HCT116 (cell line): ENCODE measurements at regions not wholly inside any gene's neighbourhood (a gene's known extent, or its start where the extent isn't known, plus 50 kb on each side); places are given as distances from the start of the nearest gene placed in this dataset.

Experiments
- ATAC-seq: fragments of 200-7000 bp; cut with Tn5 transposase; 2 replicates; pipeline ENCODE4 v1.9.1; 2020; ENCODE audit warnings: mild to moderate bottlenecking, moderate library complexity
- BruUV-seq: library from RNA; stranded (reverse); fragments of 400-500 nt; replicated peaks from 2 replicates; lab custom pipeline; 2021; lab: Mats Ljungman, UMichigan
- CTCF ChIA-PET: fragments of 300-600 bp; sonication (Branson Sonifier 250); formaldehyde crosslinking; loops from one replicate; lab custom pipeline; 2021; ENCODE audit warnings: antibody characterized with exemption; lab: Charles Lee
- POLR2A ChIA-PET: fragments of 300-600, 350-600 bp; sonication (Branson Sonifier 250); formaldehyde crosslinking; loops from one replicate; lab custom pipeline; 2021; ENCODE audit warnings: antibody characterized with exemption; lab: Charles Lee
- RAD21 ChIA-PET, 2 experiments: fragments of 300-600 bp; sonication (Branson Sonifier 250); formaldehyde crosslinking; loops; one replicate each; lab custom pipeline; 2023; ENCODE audit warnings: low total read pairs in 2 of 2; ENCODE audit not compliant: uncharacterized antibody in 2 of 2, unreplicated experiment in 2 of 2, low non-redundant PET in 1 of 2; lab: Charles Lee
- DNase-seq: peaks from one replicate; pipeline ENCODE4 v3.0.0-alpha.2; 2010; ENCODE audit warnings: low read depth, low spot score
- H2AFZ ChIP-seq: fragments of 200-600 bp; shearing (Covaris generic), sonication (generic); 2 replicates; pipeline ENCODE4 v1.6.1; 2017; ENCODE audit warnings: low read depth, mixed run types, mixed read lengths, antibody characterized with exemption, low read length; ENCODE audit not compliant: poor library complexity, severe bottlenecking
- H3K27ac ChIP-seq: 2 replicates; pipeline ENCODE4 v1.5.1; 2012; ENCODE audit warnings: low read depth, low read length
- H3K27me3 ChIP-seq: fragments of 200-600 bp; sonication (generic); 2 replicates; pipeline ENCODE4 v1.6.1; 2016; ENCODE audit warnings: mixed run types, low read length, mixed read lengths; ENCODE audit not compliant: insufficient read depth
- H3K36me3 ChIP-seq, 2 experiments: fragments of 200-500 bp in 1 of 2; fragments of 200-600 bp in 1 of 2; sonication (Bioruptor generic) in 1 of 2; sonication (generic) in 1 of 2; 2 replicates each; pipeline versions ENCODE4 v1.5.1 to v1.6.1; 2014 to 2016; ENCODE audit warnings: low read length in 2 of 2, inconsistent platforms in 1 of 2, mixed read lengths in 1 of 2, mixed run types in 1 of 2; ENCODE audit not compliant: insufficient read depth in 2 of 2, control insufficient read depth in 1 of 2
- H3K4me1 ChIP-seq, 2 experiments: fragments of 200-600 bp in 1 of 2; sonication (generic) in 1 of 2; 2 replicates each; pipeline versions ENCODE4 v1.5.1 to v1.6.1; 2012 to 2017; ENCODE audit warnings: low read length in 2 of 2, inconsistent platforms in 1 of 2, mild to moderate bottlenecking in 1 of 2, mixed read lengths in 1 of 2, mixed run types in 1 of 2, moderate library complexity in 1 of 2; ENCODE audit not compliant: insufficient read depth in 2 of 2, control insufficient read depth in 1 of 2
- H3K4me2 ChIP-seq: fragments of 200-600 bp; sonication (generic); 2 replicates; pipeline ENCODE4 v1.6.1; 2017; ENCODE audit warnings: mixed run types, low read length, mixed read lengths
- H3K4me3 ChIP-seq, 2 experiments: fragments of 200-600 bp in 1 of 2; sonication (generic) in 1 of 2; replicated peaks in 1 of 2; 2 replicates each; pipeline ENCODE4 v1.5.1; 2011 to 2016; ENCODE audit warnings: low read length in 2 of 2, control low read depth in 1 of 2, low read depth in 1 of 2, mild to moderate bottlenecking in 1 of 2, mixed read lengths in 1 of 2, mixed run types in 1 of 2
- H3K79me2 ChIP-seq: fragments of 200-600 bp; sonication (generic); 2 replicates; pipeline ENCODE4 v1.6.1; 2017; ENCODE audit warnings: mild to moderate bottlenecking, mixed run types, low read length, moderate library complexity, mixed read lengths; ENCODE audit not compliant: insufficient read depth
- H3K9ac ChIP-seq: fragments of 200-600 bp; sonication (generic); 2 replicates; pipeline ENCODE4 v1.6.1; 2016; ENCODE audit warnings: low read length, mixed read lengths
- H3K9me2 ChIP-seq: fragments of 200-600 bp; sonication (generic), shearing (Covaris generic); 2 replicates; pipeline ENCODE4 v1.6.1; 2017; ENCODE audit warnings: mixed run types, mild to moderate bottlenecking, moderate library complexity; ENCODE audit not compliant: insufficient read depth
- H3K9me3 ChIP-seq, 2 experiments: fragments of 200-500 bp in 1 of 2; fragments of 200-600 bp in 1 of 2; sonication (Bioruptor generic) in 1 of 2; sonication (generic) in 1 of 2; 2 replicates each; pipeline ENCODE4 v1.6.1; 2014 to 2017; ENCODE audit warnings: low read length in 2 of 2, mixed read lengths in 2 of 2, inconsistent platforms in 1 of 2, low read depth in 1 of 2, mild to moderate bottlenecking in 1 of 2, mixed run types in 1 of 2, moderate library complexity in 1 of 2; ENCODE audit not compliant: control insufficient read depth in 1 of 2, insufficient read depth in 1 of 2
- H4K20me1 ChIP-seq: fragments of 200-600 bp; sonication (generic), shearing (Covaris generic); 2 replicates; pipeline ENCODE4 v1.6.1; 2017; ENCODE audit warnings: mixed run types, mild to moderate bottlenecking, moderate library complexity; ENCODE audit not compliant: insufficient read depth
- ATF3 ChIP-seq: IDR thresholded peaks from 2 replicates; pipeline ENCODE4 v1.6.1; 2012
- EGR1 ChIP-seq: IDR thresholded peaks from 2 replicates; pipeline ENCODE4 v1.6.1; 2012; ENCODE audit warnings: low read depth
- ELF1 ChIP-seq: IDR thresholded peaks from 2 replicates; pipeline ENCODE4 v1.6.1; 2012; ENCODE audit warnings: low read depth, borderline replicate concordance
- EZH2 ChIP-seq: fragments of 200-600 bp; sonication (generic); IDR thresholded peaks from 2 replicates; pipeline ENCODE4 v1.6.1; 2017; ENCODE audit warnings: antibody characterized with exemption, mixed run types
- POLR2A ChIP-seq: IDR thresholded peaks from 2 replicates; pipeline ENCODE4 v1.7.0; 2011; ENCODE audit warnings: borderline replicate concordance; ENCODE audit not compliant: insufficient read depth, insufficient read length; ENCODE audit errors: extremely low read depth
- RAD21 ChIP-seq: IDR thresholded peaks from 2 replicates; pipeline ENCODE4 v1.6.1; 2012; ENCODE audit warnings: low read depth, mild to moderate bottlenecking
- SP1 ChIP-seq: IDR thresholded peaks from 2 replicates; pipeline ENCODE4 v1.6.1; 2012; ENCODE audit warnings: low read depth
- TCF7L2 ChIP-seq: IDR thresholded peaks from 2 replicates; pipeline ENCODE4 v1.7.0; 2011; ENCODE audit warnings: borderline replicate concordance, inconsistent platforms; ENCODE audit not compliant: insufficient read depth, insufficient read length; ENCODE audit errors: extremely low read depth
- YY1 ChIP-seq: IDR thresholded peaks from 2 replicates; pipeline ENCODE4 v1.6.1; 2011; ENCODE audit warnings: low read length, low read depth, moderate library complexity, mild to moderate bottlenecking; ENCODE audit not compliant: insufficient replicate concordance; ENCODE audit errors: extremely low read depth
- ZBTB33 ChIP-seq: IDR thresholded peaks from 2 replicates; pipeline ENCODE4 v1.6.1; 2011; ENCODE audit warnings: mild to moderate bottlenecking, low read length, moderate library complexity; ENCODE audit not compliant: insufficient replicate concordance; ENCODE audit errors: extremely low read depth
- ZFX ChIP-seq: fragments of 450-650 bp; IDR thresholded peaks from 2 replicates; pipeline ENCODE4 v1.6.1; 2017
- intact Hi-C: fragments of 100-400 bp; cut with micrococcal nuclease; formaldehyde crosslinking; loops from 2 replicates; pipeline ENCODE4 v1.10.0; 2022
- TF ChIP-seq, protein P1 (sequence below): IDR thresholded peaks from 2 replicates; pipeline ENCODE4 v1.6.1; 2012; ENCODE audit warnings: low read depth
- TF ChIP-seq, protein P2 (sequence below): IDR thresholded peaks from 2 replicates; pipeline ENCODE4 v1.6.1; 2012

GRCh38 chr1:83802023-83802422, 196.9 kb downstream of the TTLL7 start:
- intact Hi-C loops: no loop called here
- ATAC-seq (no peak), DNase-seq (no peak)
- no peak overlapping the region for H3K27ac ChIP-seq
- no peaks in the 10 kb centered on the region for H3K27me3 ChIP-seq
- TF ChIP-seq EGR1 (no peak), ATF3 (no peak)
- H4K20me1 ChIP-seq: no peaks in the 10 kb centered on the region
- no peaks in the 10 kb centered on the region for H3K9me3 ChIP-seq
- no peaks in the 10 kb centered on the region for H3K9me2 ChIP-seq
- no peaks in the 10 kb centered on the region for H3K4me1 ChIP-seq
- ChIA-PET POLR2A (no interaction called here), CTCF (no interaction called here), RAD21 (no interaction called here)
- no peak overlapping the region for H2AFZ ChIP-seq
- H3K9ac ChIP-seq: no peak overlapping the region
- no peaks in the 10 kb centered on the region for H3K79me2 ChIP-seq
- H3K4me3 ChIP-seq: no peak overlapping the region
- no peaks in the 10 kb centered on the region for H3K36me3 ChIP-seq
- no TSS peak for BruUV-seq
- no peak overlapping the region for H3K4me2 ChIP-seq

GRCh38 chr1:83800066-83800465, 198.9 kb downstream of the TTLL7 start:
- RAD21 ChIA-PET: no interaction called here
- no peak overlapping the region for H3K4me3 ChIP-seq
- no peak overlapping the region for H3K9ac ChIP-seq
- H3K79me2 ChIP-seq: no peaks in the 10 kb centered on the region
- POLR2A ChIA-PET: no interaction called here
- H3K4me2 ChIP-seq: no peak overlapping the region
- ATAC-seq: no peak
- H3K9me3 ChIP-seq: no peaks in the 10 kb centered on the region
- DNase-seq: no peak
- H3K36me3 ChIP-seq: no peaks in the 10 kb centered on the region
- H2AFZ ChIP-seq: no peak overlapping the region
- H3K27ac ChIP-seq: no peak overlapping the region
- H3K4me1 ChIP-seq: no peaks in the 10 kb centered on the region
- H4K20me1 ChIP-seq: no peaks in the 10 kb centered on the region
- BruUV-seq: no TSS peak
- intact Hi-C loops: no loop called here
- TF ChIP-seq ZBTB33: no peak
- TF ChIP-seq, protein P1, sequence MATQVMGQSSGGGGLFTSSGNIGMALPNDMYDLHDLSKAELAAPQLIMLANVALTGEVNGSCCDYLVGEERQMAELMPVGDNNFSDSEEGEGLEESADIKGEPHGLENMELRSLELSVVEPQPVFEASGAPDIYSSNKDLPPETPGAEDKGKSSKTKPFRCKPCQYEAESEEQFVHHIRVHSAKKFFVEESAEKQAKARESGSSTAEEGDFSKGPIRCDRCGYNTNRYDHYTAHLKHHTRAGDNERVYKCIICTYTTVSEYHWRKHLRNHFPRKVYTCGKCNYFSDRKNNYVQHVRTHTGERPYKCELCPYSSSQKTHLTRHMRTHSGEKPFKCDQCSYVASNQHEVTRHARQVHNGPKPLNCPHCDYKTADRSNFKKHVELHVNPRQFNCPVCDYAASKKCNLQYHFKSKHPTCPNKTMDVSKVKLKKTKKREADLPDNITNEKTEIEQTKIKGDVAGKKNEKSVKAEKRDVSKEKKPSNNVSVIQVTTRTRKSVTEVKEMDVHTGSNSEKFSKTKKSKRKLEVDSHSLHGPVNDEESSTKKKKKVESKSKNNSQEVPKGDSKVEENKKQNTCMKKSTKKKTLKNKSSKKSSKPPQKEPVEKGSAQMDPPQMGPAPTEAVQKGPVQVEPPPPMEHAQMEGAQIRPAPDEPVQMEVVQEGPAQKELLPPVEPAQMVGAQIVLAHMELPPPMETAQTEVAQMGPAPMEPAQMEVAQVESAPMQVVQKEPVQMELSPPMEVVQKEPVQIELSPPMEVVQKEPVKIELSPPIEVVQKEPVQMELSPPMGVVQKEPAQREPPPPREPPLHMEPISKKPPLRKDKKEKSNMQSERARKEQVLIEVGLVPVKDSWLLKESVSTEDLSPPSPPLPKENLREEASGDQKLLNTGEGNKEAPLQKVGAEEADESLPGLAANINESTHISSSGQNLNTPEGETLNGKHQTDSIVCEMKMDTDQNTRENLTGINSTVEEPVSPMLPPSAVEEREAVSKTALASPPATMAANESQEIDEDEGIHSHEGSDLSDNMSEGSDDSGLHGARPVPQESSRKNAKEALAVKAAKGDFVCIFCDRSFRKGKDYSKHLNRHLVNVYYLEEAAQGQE: no peak
- no peak for TF ChIP-seq YY1
- TF ChIP-seq EZH2: no peak
- TF ChIP-seq POLR2A: no peak
- no peak for TF ChIP-seq SP1
- TF ChIP-seq TCF7L2: no peak
- TF ChIP-seq ZFX: no peak
- no peak for TF ChIP-seq RAD21
- no peak for TF ChIP-seq ELF1
- no peak for TF ChIP-seq ATF3
- no peak for TF ChIP-seq EGR1
- TF ChIP-seq, protein P2, sequence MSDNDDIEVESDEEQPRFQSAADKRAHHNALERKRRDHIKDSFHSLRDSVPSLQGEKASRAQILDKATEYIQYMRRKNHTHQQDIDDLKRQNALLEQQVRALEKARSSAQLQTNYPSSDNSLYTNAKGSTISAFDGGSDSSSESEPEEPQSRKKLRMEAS: no peak
- no peaks in the 10 kb centered on the region for H3K27me3 ChIP-seq
- CTCF ChIA-PET: no interaction called here
- H3K9me2 ChIP-seq: no peaks in the 10 kb centered on the region
